HepG2 (cell line): ENCODE measurements at regions not wholly inside any gene's neighbourhood (a gene's known extent, or its start where the extent isn't known, plus 50 kb on each side); places are given as distances from the start of the nearest gene placed in this dataset.
A peak's percentile ranks its signal among the peaks of the same experiment; 100 is the strongest.

Experiments
- ATAC-seq: fragments of 200-7000 bp; cut with Tn5 transposase; 3 replicates; pipeline ENCODE4 v1.9.1; 2020; ENCODE audit warnings: mild to moderate bottlenecking, moderate library complexity
- BruUV-seq: library from RNA; stranded (reverse); fragments of 400-500 nt; replicated peaks from 2 replicates; lab custom pipeline; 2021; lab: Mats Ljungman, UMichigan
- CTCF ChIA-PET: fragments of 300-600 bp; formaldehyde crosslinking; extraction: SDS; loops from one replicate; lab custom pipeline; 2021; ENCODE audit warnings: low total read pairs, inconsistent platforms, low intra/inter-chr PET ratio; lab: Yijun Ruan, JAX
- POLR2A ChIA-PET: fragments of 350-600 bp; sonication (Branson Sonifier 250); formaldehyde crosslinking; loops from one replicate; lab custom pipeline; 2020; ENCODE audit warnings: antibody characterized with exemption, inconsistent platforms; lab: Yijun Ruan, JAX
- DNase-seq: peaks from one replicate; pipeline ENCODE4 v3.0.0-alpha.2; 2015; ENCODE audit warnings: low spot score
- FAIRE-seq: peaks from 3 replicates; lab custom pipeline; 2011; peaks lifted over from hg19 to GRCh38; lab: Jason Lieb, UNC
- H2AFZ ChIP-seq: one replicate; pipeline ENCODE4 v1.6.1; 2011; ENCODE audit warnings: low read length, inconsistent platforms
- H3K27ac ChIP-seq: fragments of 300-600 bp; 3 replicates; pipeline ENCODE4 v1.8.0; 2011; ENCODE audit warnings: mixed run types, mild to moderate bottlenecking, mixed read lengths, low read length, inconsistent platforms; ENCODE audit not compliant: insufficient read depth; ENCODE audit errors: extremely low read length
- H3K27me3 ChIP-seq, 2 experiments: fragments of 200-600 bp in 1 of 2; 2 replicates in 1 of 2; 3 replicates in 1 of 2; pipeline versions ENCODE4 v1.6.0 to v1.8.0; 2011; ENCODE audit warnings: low read length in 2 of 2, mild to moderate bottlenecking in 2 of 2, moderate library complexity in 2 of 2, inconsistent platforms in 1 of 2; ENCODE audit not compliant: insufficient read depth in 2 of 2, control insufficient read depth in 1 of 2
- H3K36me3 ChIP-seq, 2 experiments: fragments of 200-600 bp in 1 of 2; replicated peaks in 1 of 2; 2 replicates in 1 of 2; 3 replicates in 1 of 2; pipeline versions ENCODE4 v1.5.1 to v1.8.0; 2011; ENCODE audit warnings: low read length in 2 of 2, inconsistent platforms in 1 of 2; ENCODE audit not compliant: insufficient read depth in 2 of 2, control insufficient read depth in 1 of 2
- H3K4me1 ChIP-seq: 2 replicates; pipeline ENCODE4 v1.5.1; 2012; ENCODE audit warnings: low read length, inconsistent platforms; ENCODE audit not compliant: insufficient read depth
- H3K4me2 ChIP-seq: 2 replicates; pipeline ENCODE4 v1.6.0; 2011; ENCODE audit warnings: low read depth, low read length, inconsistent platforms
- H3K4me3 ChIP-seq, 3 experiments: fragments of 200-600 bp in 1 of 3; sonication (generic), shearing (Covaris generic) in 1 of 3; replicated peaks in 1 of 3; 2 replicates each; pipeline ENCODE4 v1.5.1; 2011 to 2016; ENCODE audit warnings: low read length in 3 of 3, inconsistent platforms in 2 of 3, low read depth in 2 of 3, mild to moderate bottlenecking in 2 of 3, control low read depth in 1 of 3, mixed read lengths in 1 of 3; ENCODE audit not compliant: insufficient read depth in 1 of 3
- H3K79me2 ChIP-seq: one replicate; pipeline ENCODE4 v1.6.1; 2011; ENCODE audit warnings: low read length, inconsistent platforms; ENCODE audit not compliant: insufficient read depth
- H3K9ac ChIP-seq: 2 replicates; pipeline ENCODE4 v1.6.0; 2011; ENCODE audit warnings: mild to moderate bottlenecking, low read depth, low read length, inconsistent platforms; ENCODE audit not compliant: insufficient read depth
- H3K9me3 ChIP-seq: 2 replicates; pipeline ENCODE4 v1.5.1; 2012; ENCODE audit warnings: mild to moderate bottlenecking, low read length
- H4K20me1 ChIP-seq: 2 replicates; pipeline ENCODE4 v1.6.0; 2011; ENCODE audit warnings: inconsistent platforms, mild to moderate bottlenecking, low read length, moderate library complexity; ENCODE audit not compliant: insufficient read depth
- ARHGAP35 ChIP-seq: sonication (generic); formaldehyde crosslinking; IDR thresholded peaks from 2 replicates; pipeline ENCODE4 v1.9.0; 2022; ENCODE audit warnings: mild to moderate bottlenecking, inconsistent platforms, moderate library complexity, missing genetic modification reagents, borderline replicate concordance
- ARID5B ChIP-seq: IDR thresholded peaks from 2 replicates; pipeline ENCODE4 v1.4.0; 2020; ENCODE audit warnings: mild to moderate bottlenecking, missing genetic modification reagents
- GATA4 ChIP-seq: sonication (generic); IDR thresholded peaks from 2 replicates; pipeline ENCODE4 v1.6.1; 2016; ENCODE audit warnings: antibody characterized with exemption, low read depth, borderline replicate concordance
- MAFF ChIP-seq: IDR thresholded peaks from 2 replicates; pipeline ENCODE4 v1.6.1; 2011; ENCODE audit warnings: low read depth, low read length, improper control_type of control experiment
- MAFK ChIP-seq, 2 experiments: IDR thresholded peaks in 1 of 2; conservative IDR thresholded peaks in 1 of 2; 2 replicates each; pipeline ENCODE4 v1.6.1; 2011; ENCODE audit warnings: improper control_type of control experiment in 2 of 2, low read length in 2 of 2
- SCMH1 ChIP-seq: sonication (generic); formaldehyde crosslinking; IDR thresholded peaks from 2 replicates; pipeline ENCODE4 v1.9.0; 2021; ENCODE audit warnings: missing genetic modification reagents, mild to moderate bottlenecking, borderline replicate concordance
- ZNF281 ChIP-seq: sonication (generic); formaldehyde crosslinking; IDR thresholded peaks from 2 replicates; pipeline ENCODE4 v1.4.0; 2020; ENCODE audit warnings: missing genetic modification reagents, borderline replicate concordance
- ZNF737 ChIP-seq: sonication (generic); formaldehyde crosslinking; IDR thresholded peaks from 2 replicates; pipeline ENCODE4 v1.5.0; 2020; ENCODE audit warnings: missing genetic modification reagents, mild to moderate bottlenecking, borderline replicate concordance
- ZNF788 ChIP-seq: sonication (generic); formaldehyde crosslinking; IDR thresholded peaks from 2 replicates; pipeline ENCODE4 v1.5.0; 2020; ENCODE audit warnings: mild to moderate bottlenecking, missing genetic modification reagents, borderline replicate concordance
- in situ Hi-C: cut with HindIII; loops from 2 replicates; pipeline ENCODE4 v1.10.0; 2017; ENCODE audit warnings: low pct_unique_long_range_greater_than_20kb; ENCODE audit not compliant: extremely low pct_ligation_motif_present
- intact Hi-C: fragments of 100-400 bp; cut with micrococcal nuclease; formaldehyde crosslinking; loops from one replicate; pipeline ENCODE4 v1.10.0; 2022; ENCODE audit not compliant: unreplicated experiment
- TF ChIP-seq, protein P1 (sequence below): sonication (generic); formaldehyde crosslinking; IDR thresholded peaks from 2 replicates; pipeline ENCODE4 v1.5.0; 2020; ENCODE audit warnings: mild to moderate bottlenecking, missing genetic modification reagents

GRCh38 chr2:81181845-81182244, 877.3 kb upstream of the LRRTM1 start:
- Histone ChIP-seq H2AFZ (no peak overlapping the region), H3K27ac (no peak overlapping the region), H3K27me3 (no peaks in the 10 kb centered on the region), H3K36me3 (no peaks in the 10 kb centered on the region), H3K4me3 (no peak overlapping the region), H3K79me2 (no peaks in the 10 kb centered on the region), H3K4me2 (no peak overlapping the region), H3K9me3 (peaks cover 44% of the 10 kb centered on the region), H4K20me1 (no peaks in the 10 kb centered on the region), H3K4me1 (no peaks in the 10 kb centered on the region), H3K9ac (no peak overlapping the region)
- FAIRE-seq (no peak), DNase-seq (no peak), ATAC-seq (no peak)
- no TSS peak for BruUV-seq
- ChIA-PET CTCF (no interaction called here), POLR2A (no interaction called here)
- no peak for TF ChIP-seq ZNF281 (CRISPR knock-in tag)
- TF ChIP-seq, protein P1, sequence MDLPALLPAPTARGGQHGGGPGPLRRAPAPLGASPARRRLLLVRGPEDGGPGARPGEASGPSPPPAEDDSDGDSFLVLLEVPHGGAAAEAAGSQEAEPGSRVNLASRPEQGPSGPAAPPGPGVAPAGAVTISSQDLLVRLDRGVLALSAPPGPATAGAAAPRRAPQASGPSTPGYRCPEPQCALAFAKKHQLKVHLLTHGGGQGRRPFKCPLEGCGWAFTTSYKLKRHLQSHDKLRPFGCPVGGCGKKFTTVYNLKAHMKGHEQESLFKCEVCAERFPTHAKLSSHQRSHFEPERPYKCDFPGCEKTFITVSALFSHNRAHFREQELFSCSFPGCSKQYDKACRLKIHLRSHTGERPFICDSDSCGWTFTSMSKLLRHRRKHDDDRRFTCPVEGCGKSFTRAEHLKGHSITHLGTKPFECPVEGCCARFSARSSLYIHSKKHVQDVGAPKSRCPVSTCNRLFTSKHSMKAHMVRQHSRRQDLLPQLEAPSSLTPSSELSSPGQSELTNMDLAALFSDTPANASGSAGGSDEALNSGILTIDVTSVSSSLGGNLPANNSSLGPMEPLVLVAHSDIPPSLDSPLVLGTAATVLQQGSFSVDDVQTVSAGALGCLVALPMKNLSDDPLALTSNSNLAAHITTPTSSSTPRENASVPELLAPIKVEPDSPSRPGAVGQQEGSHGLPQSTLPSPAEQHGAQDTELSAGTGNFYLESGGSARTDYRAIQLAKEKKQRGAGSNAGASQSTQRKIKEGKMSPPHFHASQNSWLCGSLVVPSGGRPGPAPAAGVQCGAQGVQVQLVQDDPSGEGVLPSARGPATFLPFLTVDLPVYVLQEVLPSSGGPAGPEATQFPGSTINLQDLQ (CRISPR knock-in tag), result no peak
- TF ChIP-seq SCMH1 (CRISPR knock-in tag), result no peak
- TF ChIP-seq GATA4, result no peak
- TF ChIP-seq ARID5B, result no peak
- TF ChIP-seq ARHGAP35 (CRISPR knock-in tag), result no peak
- TF ChIP-seq ZNF737, result no peak
- TF ChIP-seq MAFF, result peak; percentile 79
- TF ChIP-seq MAFK (conservative IDR thresholded peaks at IDR 0.05 in 1 of 2, IDR thresholded peaks at IDR 0.05 in 1 of 2; ENCODE audit: low read length in 2 of 2), result peak; percentile 61 to 80
- no peak for TF ChIP-seq ZNF788
- intact Hi-C loops, result no loop called here
- in situ Hi-C loops, result no loop called here
